HCT116 (cell line): ENCODE measurements at regions not wholly inside any gene's neighbourhood (a gene's known extent, or its start where the extent isn't known, plus 50 kb on each side); places are given as distances from the start of the nearest gene placed in this dataset.
A peak's percentile ranks its signal among the peaks of the same experiment; 100 is the strongest.

ENCODE experiments used
- ATAC-seq: fragments of 200-7000 bp; cut with Tn5 transposase; 2 replicates; pipeline ENCODE4 v1.9.1; 2020; ENCODE audit warnings: mild to moderate bottlenecking, moderate library complexity
- BruUV-seq: library from RNA; stranded (reverse); fragments of 400-500 nt; replicated peaks from 2 replicates; lab custom pipeline; 2021; lab: Mats Ljungman, UMichigan
- CTCF ChIA-PET: fragments of 300-600 bp; sonication (Branson Sonifier 250); formaldehyde crosslinking; loops from one replicate; lab custom pipeline; 2021; ENCODE audit warnings: antibody characterized with exemption; lab: Charles Lee
- POLR2A ChIA-PET: fragments of 300-600, 350-600 bp; sonication (Branson Sonifier 250); formaldehyde crosslinking; loops from one replicate; lab custom pipeline; 2021; ENCODE audit warnings: antibody characterized with exemption; lab: Charles Lee
- RAD21 ChIA-PET, 2 experiments: fragments of 300-600 bp; sonication (Branson Sonifier 250); formaldehyde crosslinking; loops; one replicate each; lab custom pipeline; 2023; ENCODE audit warnings: low total read pairs in 2 of 2; ENCODE audit not compliant: uncharacterized antibody in 2 of 2, unreplicated experiment in 2 of 2, low non-redundant PET in 1 of 2; lab: Charles Lee
- DNase-seq: peaks from one replicate; pipeline ENCODE4 v3.0.0-alpha.2; 2010; ENCODE audit warnings: low read depth, low spot score
- H2AFZ ChIP-seq: fragments of 200-600 bp; shearing (Covaris generic), sonication (generic); 2 replicates; pipeline ENCODE4 v1.6.1; 2017; ENCODE audit warnings: low read depth, mixed run types, mixed read lengths, antibody characterized with exemption, low read length; ENCODE audit not compliant: poor library complexity, severe bottlenecking
- H3K27ac ChIP-seq: 2 replicates; pipeline ENCODE4 v1.5.1; 2012; ENCODE audit warnings: low read depth, low read length
- H3K27me3 ChIP-seq: fragments of 200-600 bp; sonication (generic); 2 replicates; pipeline ENCODE4 v1.6.1; 2016; ENCODE audit warnings: mixed run types, low read length, mixed read lengths; ENCODE audit not compliant: insufficient read depth
- H3K36me3 ChIP-seq, 2 experiments: fragments of 200-500 bp in 1 of 2; fragments of 200-600 bp in 1 of 2; sonication (Bioruptor generic) in 1 of 2; sonication (generic) in 1 of 2; 2 replicates each; pipeline versions ENCODE4 v1.5.1 to v1.6.1; 2014 to 2016; ENCODE audit warnings: low read length in 2 of 2, inconsistent platforms in 1 of 2, mixed read lengths in 1 of 2, mixed run types in 1 of 2; ENCODE audit not compliant: insufficient read depth in 2 of 2, control insufficient read depth in 1 of 2
- H3K4me1 ChIP-seq, 2 experiments: fragments of 200-600 bp in 1 of 2; sonication (generic) in 1 of 2; 2 replicates each; pipeline versions ENCODE4 v1.5.1 to v1.6.1; 2012 to 2017; ENCODE audit warnings: low read length in 2 of 2, inconsistent platforms in 1 of 2, mild to moderate bottlenecking in 1 of 2, mixed read lengths in 1 of 2, mixed run types in 1 of 2, moderate library complexity in 1 of 2; ENCODE audit not compliant: insufficient read depth in 2 of 2, control insufficient read depth in 1 of 2
- H3K4me2 ChIP-seq: fragments of 200-600 bp; sonication (generic); 2 replicates; pipeline ENCODE4 v1.6.1; 2017; ENCODE audit warnings: mixed run types, low read length, mixed read lengths
- H3K4me3 ChIP-seq, 2 experiments: fragments of 200-600 bp in 1 of 2; sonication (generic) in 1 of 2; replicated peaks in 1 of 2; 2 replicates each; pipeline ENCODE4 v1.5.1; 2011 to 2016; ENCODE audit warnings: low read length in 2 of 2, control low read depth in 1 of 2, low read depth in 1 of 2, mild to moderate bottlenecking in 1 of 2, mixed read lengths in 1 of 2, mixed run types in 1 of 2
- H3K79me2 ChIP-seq: fragments of 200-600 bp; sonication (generic); 2 replicates; pipeline ENCODE4 v1.6.1; 2017; ENCODE audit warnings: mild to moderate bottlenecking, mixed run types, low read length, moderate library complexity, mixed read lengths; ENCODE audit not compliant: insufficient read depth
- H3K9ac ChIP-seq: fragments of 200-600 bp; sonication (generic); 2 replicates; pipeline ENCODE4 v1.6.1; 2016; ENCODE audit warnings: low read length, mixed read lengths
- H3K9me2 ChIP-seq: fragments of 200-600 bp; sonication (generic), shearing (Covaris generic); 2 replicates; pipeline ENCODE4 v1.6.1; 2017; ENCODE audit warnings: mixed run types, mild to moderate bottlenecking, moderate library complexity; ENCODE audit not compliant: insufficient read depth
- H3K9me3 ChIP-seq, 2 experiments: fragments of 200-500 bp in 1 of 2; fragments of 200-600 bp in 1 of 2; sonication (Bioruptor generic) in 1 of 2; sonication (generic) in 1 of 2; 2 replicates each; pipeline ENCODE4 v1.6.1; 2014 to 2017; ENCODE audit warnings: low read length in 2 of 2, mixed read lengths in 2 of 2, inconsistent platforms in 1 of 2, low read depth in 1 of 2, mild to moderate bottlenecking in 1 of 2, mixed run types in 1 of 2, moderate library complexity in 1 of 2; ENCODE audit not compliant: control insufficient read depth in 1 of 2, insufficient read depth in 1 of 2
- H4K20me1 ChIP-seq: fragments of 200-600 bp; sonication (generic), shearing (Covaris generic); 2 replicates; pipeline ENCODE4 v1.6.1; 2017; ENCODE audit warnings: mixed run types, mild to moderate bottlenecking, moderate library complexity; ENCODE audit not compliant: insufficient read depth
- ATF3 ChIP-seq: IDR thresholded peaks from 2 replicates; pipeline ENCODE4 v1.6.1; 2012
- CBX3 ChIP-seq: IDR thresholded peaks from 2 replicates; pipeline ENCODE4 v1.6.1; 2012; ENCODE audit warnings: low read depth
- CEBPB ChIP-seq: IDR thresholded peaks from 2 replicates; pipeline ENCODE4 v1.6.1; 2012; ENCODE audit warnings: low read depth
- EGR1 ChIP-seq: IDR thresholded peaks from 2 replicates; pipeline ENCODE4 v1.6.1; 2012; ENCODE audit warnings: low read depth
- FOSL1 ChIP-seq: IDR thresholded peaks from 2 replicates; pipeline ENCODE4 v1.6.1; 2012; ENCODE audit warnings: low read depth
- JUND ChIP-seq: IDR thresholded peaks from 2 replicates; pipeline ENCODE4 v1.6.1; 2012
- MAX ChIP-seq: IDR thresholded peaks from 2 replicates; pipeline ENCODE4 v1.6.1; 2012
- POLR2A ChIP-seq: IDR thresholded peaks from 2 replicates; pipeline ENCODE4 v1.7.0; 2011; ENCODE audit warnings: borderline replicate concordance; ENCODE audit not compliant: insufficient read depth, insufficient read length; ENCODE audit errors: extremely low read depth
- SP1 ChIP-seq: IDR thresholded peaks from 2 replicates; pipeline ENCODE4 v1.6.1; 2012; ENCODE audit warnings: low read depth
- SRF ChIP-seq: IDR thresholded peaks from 2 replicates; pipeline ENCODE4 v1.6.1; 2012; ENCODE audit warnings: low read depth
- YY1 ChIP-seq: IDR thresholded peaks from 2 replicates; pipeline ENCODE4 v1.6.1; 2011; ENCODE audit warnings: low read length, low read depth, moderate library complexity, mild to moderate bottlenecking; ENCODE audit not compliant: insufficient replicate concordance; ENCODE audit errors: extremely low read depth
- intact Hi-C: fragments of 100-400 bp; cut with micrococcal nuclease; formaldehyde crosslinking; loops from 2 replicates; pipeline ENCODE4 v1.10.0; 2022
- TF ChIP-seq, protein P1 (sequence below): IDR thresholded peaks from 2 replicates; pipeline ENCODE4 v1.6.1; 2012; ENCODE audit warnings: low read depth

DNA sequence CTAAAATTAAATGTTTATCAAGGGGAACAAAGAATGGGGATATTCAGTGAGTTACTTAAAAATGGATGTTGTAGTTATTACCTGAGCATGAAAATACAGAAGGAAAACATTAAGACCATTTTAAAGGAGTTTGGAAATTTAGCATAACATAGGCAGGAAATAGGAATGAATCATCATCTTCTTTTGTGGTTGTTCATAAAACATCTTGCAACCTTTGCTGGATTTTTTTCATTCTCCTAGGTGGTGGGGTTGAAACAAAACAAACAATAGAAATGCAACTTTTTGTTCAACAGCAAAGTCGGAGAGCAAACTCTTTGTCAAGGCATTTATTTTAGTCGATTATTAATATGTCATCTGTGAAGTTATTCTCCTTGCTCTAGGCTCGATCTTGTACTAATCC lies 275.1 kb downstream of the IPO8 start (continued):
- TF ChIP-seq, protein P1, sequence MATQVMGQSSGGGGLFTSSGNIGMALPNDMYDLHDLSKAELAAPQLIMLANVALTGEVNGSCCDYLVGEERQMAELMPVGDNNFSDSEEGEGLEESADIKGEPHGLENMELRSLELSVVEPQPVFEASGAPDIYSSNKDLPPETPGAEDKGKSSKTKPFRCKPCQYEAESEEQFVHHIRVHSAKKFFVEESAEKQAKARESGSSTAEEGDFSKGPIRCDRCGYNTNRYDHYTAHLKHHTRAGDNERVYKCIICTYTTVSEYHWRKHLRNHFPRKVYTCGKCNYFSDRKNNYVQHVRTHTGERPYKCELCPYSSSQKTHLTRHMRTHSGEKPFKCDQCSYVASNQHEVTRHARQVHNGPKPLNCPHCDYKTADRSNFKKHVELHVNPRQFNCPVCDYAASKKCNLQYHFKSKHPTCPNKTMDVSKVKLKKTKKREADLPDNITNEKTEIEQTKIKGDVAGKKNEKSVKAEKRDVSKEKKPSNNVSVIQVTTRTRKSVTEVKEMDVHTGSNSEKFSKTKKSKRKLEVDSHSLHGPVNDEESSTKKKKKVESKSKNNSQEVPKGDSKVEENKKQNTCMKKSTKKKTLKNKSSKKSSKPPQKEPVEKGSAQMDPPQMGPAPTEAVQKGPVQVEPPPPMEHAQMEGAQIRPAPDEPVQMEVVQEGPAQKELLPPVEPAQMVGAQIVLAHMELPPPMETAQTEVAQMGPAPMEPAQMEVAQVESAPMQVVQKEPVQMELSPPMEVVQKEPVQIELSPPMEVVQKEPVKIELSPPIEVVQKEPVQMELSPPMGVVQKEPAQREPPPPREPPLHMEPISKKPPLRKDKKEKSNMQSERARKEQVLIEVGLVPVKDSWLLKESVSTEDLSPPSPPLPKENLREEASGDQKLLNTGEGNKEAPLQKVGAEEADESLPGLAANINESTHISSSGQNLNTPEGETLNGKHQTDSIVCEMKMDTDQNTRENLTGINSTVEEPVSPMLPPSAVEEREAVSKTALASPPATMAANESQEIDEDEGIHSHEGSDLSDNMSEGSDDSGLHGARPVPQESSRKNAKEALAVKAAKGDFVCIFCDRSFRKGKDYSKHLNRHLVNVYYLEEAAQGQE: no peak
- no peak for TF ChIP-seq FOSL1

DNA sequence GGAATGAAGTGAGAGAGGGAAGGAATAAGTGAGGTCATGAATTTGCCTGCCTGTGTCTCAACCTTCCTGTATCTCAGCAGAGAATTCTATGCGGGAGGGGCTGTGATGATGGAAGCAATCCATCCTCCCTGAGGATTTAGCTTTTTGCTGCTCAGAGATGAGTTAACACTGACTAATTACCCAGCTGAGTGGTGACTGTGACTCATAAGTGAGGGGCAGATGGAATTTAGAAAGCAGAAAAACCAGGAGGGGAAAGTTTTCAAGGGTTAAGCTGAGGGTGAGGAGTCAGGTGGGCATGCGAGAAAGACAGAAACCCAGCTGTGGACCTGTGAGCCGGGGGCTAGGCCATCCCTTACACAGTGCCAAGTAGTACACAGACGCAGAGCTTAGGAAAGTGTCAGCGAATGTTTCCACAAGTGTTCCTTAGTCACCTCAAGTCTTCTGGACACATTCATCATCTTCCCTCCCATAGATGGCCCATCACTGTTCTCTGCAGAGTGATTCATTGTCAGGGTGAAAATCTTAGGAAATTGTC lies 277.9 kb downstream of the IPO8 start:
- peaks cover 0 to 19% of the 10 kb centered on the region in 2 experiments; a peak in 2 of 4 replicates for H3K4me1 ChIP-seq
- no peaks in the 10 kb centered on the region for H3K9me3 ChIP-seq
- no peaks in the 10 kb centered on the region for H3K36me3 ChIP-seq
- no peak overlapping the region for H3K4me3 ChIP-seq
- RAD21 ChIA-PET: interaction anchor here in 1 of 2 experiments (0.6 kb wide), 1 partner anchor 117 kb away, joined by 3 read pairs; no protein-coding TSS in a partner anchor
- no peaks in the 10 kb centered on the region for H3K27me3 ChIP-seq
- TF ChIP-seq EGR1: peak; percentile 38; the same call in 1 of the 2 replicates
- TF ChIP-seq SP1: peak; percentile 56; the same call in 1 of the 2 replicates
- peak; percentile 95 for TF ChIP-seq FOSL1
- no peak for TF ChIP-seq YY1
- peak; percentile 71 for TF ChIP-seq CBX3
- no peak for TF ChIP-seq POLR2A
- TF ChIP-seq CEBPB: peak; percentile 35
- TF ChIP-seq JUND: peak; percentile 88
- peak; percentile 59; the same call in 1 of the 2 replicates for TF ChIP-seq SRF
- no peak for TF ChIP-seq MAX
- peak; percentile 25; the same call in 1 of the 2 replicates for TF ChIP-seq ATF3
- TF ChIP-seq, all 23 proteins: peak for 8
- H3K4me2 ChIP-seq: peak overlapping the region; percentile 17
- BruUV-seq: no TSS peak
- ATAC-seq: peak; percentile 63
- H3K9ac ChIP-seq: no peak overlapping the region
- peak; percentile 44 for DNase-seq
- H3K27ac ChIP-seq: no peak overlapping the region
- CTCF ChIA-PET: no interaction called here
- no peak overlapping the region for H2AFZ ChIP-seq
- H4K20me1 ChIP-seq: no peaks in the 10 kb centered on the region
- no peaks in the 10 kb centered on the region for H3K79me2 ChIP-seq
- no peaks in the 10 kb centered on the region for H3K9me2 ChIP-seq
- intact Hi-C loops: no loop called here
- POLR2A ChIA-PET: no interaction called here
